ENCODE measurements at regions not wholly inside any gene's neighbourhood (a gene's known extent, or its start where the extent isn't known, plus 50 kb on each side); places are given as distances from the start of the nearest gene placed in this dataset.

- TF ChIP-seq CTCF (IDR thresholded peaks at IDR 0.05; ENCODE audit: insufficient read depth, low read depth, low read length), result no peak
- TF ChIP-seq EZH2 (IDR thresholded peaks at IDR 0.05; ENCODE audit: insufficient read depth, low read length), result no peak
Observed at GRCh38 chr9:107547772-107548297, 58.3 kb upstream of the KLF4 start.

All from astrocyte (in vitro differentiated cells and primary cell).